Jurkat, Clone E6-1 (cell line): ENCODE measurements at regions not wholly inside any gene's neighbourhood (a gene's known extent, or its start where the extent isn't known, plus 50 kb on each side); places are given as distances from the start of the nearest gene placed in this dataset.

Source experiments
- DNase-seq: peaks from one replicate; pipeline ENCODE4 v3.0.0-alpha.2; 2011; ENCODE audit warnings: low read depth, low spot score
- H3K4me3 ChIP-seq: 2 replicates; pipeline ENCODE4 v1.5.1; 2011; ENCODE audit warnings: mild to moderate bottlenecking, low read length, control low read depth, moderate library complexity

- no peak overlapping the region for H3K4me3 ChIP-seq
- DNase-seq = no peak
Measured at GRCh38 chr14:22159099-22159498, 429.9 kb downstream of the DAD1 start.

GRCh38 chr14:22158560-22158959 lies 430.5 kb downstream of the DAD1 start:
- no peak for DNase-seq

GRCh38 chr14:22155571-22155970 lies 433.5 kb downstream of the DAD1 start:
- H3K4me3 ChIP-seq = no peak overlapping the region
- no peak for DNase-seq

More at GRCh38 chr14:22158560-22158959, 430.5 kb downstream of the DAD1 start:
- no peak overlapping the region for H3K4me3 ChIP-seq

- H3K4me3 ChIP-seq = no peak overlapping the region
- no peak for DNase-seq
Measured at GRCh38 chr14:22152903-22153302, 436.1 kb downstream of the DAD1 start.

- DNase-seq = no peak
- no peak overlapping the region for H3K4me3 ChIP-seq
Measured at GRCh38 chr14:22152161-22152870, 436.7 kb downstream of the DAD1 start.

GRCh38 chr14:22151121-22151520 lies 437.9 kb downstream of the DAD1 start:
- DNase-seq = no peak
- no peak overlapping the region for H3K4me3 ChIP-seq

DNA sequence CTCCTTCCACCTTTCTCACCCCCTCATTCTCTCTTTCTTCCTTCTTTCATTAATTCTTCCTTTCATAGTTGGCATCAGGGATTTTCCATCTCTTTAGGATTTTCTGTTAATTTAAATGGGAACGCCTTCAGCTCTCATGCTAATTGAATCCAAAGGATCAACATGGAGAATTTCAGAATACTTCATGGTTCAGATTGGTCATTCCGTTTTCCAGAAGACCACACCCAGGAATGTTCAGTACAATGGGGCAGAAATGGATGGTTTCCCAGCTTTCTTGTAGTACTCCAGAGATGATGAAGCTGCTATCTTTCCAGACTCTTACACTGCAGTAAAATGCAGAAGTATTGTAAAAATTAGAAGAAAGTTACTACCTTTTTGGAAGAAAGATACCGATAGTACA lies 440.0 kb downstream of the DAD1 start:
- no peak overlapping the region for H3K4me3 ChIP-seq
- DNase-seq = no peak

DNA sequence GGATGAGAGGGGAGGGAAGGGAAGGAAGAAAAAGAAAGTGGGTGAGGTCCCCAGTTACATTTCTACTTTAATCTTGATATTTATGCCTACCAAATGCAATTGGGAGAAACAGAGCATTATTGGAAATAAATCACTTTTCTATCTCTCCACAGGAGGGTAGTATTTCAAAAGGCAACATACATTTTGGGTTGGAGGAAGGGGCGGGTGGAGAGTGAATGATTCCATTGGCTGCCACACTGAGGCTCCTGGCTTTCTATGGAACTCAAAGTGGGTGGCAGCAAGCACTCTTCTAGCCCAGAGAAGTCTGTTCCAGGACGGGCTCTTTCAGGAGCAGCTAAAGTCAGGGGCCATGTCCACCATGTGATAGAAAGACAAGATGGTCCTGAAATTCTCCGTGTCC lies 441.3 kb downstream of the DAD1 start:
- no peak for DNase-seq
- H3K4me3 ChIP-seq = no peak overlapping the region

DNA sequence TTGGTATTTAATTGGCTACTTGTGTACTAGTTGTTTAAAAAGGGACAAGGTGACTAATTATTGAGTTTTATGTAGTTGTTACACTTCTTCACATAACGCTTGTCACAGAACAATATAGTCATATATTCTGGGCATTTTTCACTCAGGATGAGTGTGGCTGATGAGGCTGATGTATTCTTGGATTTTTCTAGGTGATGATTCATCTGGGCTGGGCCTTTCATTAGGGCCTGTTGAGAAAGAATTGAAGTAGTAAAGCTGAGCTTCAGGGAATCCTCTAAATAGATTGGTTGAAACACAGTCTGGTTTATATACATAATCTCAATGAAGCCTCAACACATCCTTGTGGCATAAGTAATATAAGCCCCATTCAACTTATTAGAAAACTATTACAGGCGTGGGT lies 445.7 kb downstream of the DAD1 start:
- no peak overlapping the region for H3K4me3 ChIP-seq
- DNase-seq = no peak

GRCh38 chr14:22140633-22141032 lies 448.4 kb downstream of the DAD1 start:
- no peak for DNase-seq
- no peak overlapping the region for H3K4me3 ChIP-seq

GRCh38 chr14:22131749-22132476 lies 457.1 kb downstream of the DAD1 start:
- no peak for DNase-seq
- no peak overlapping the region for H3K4me3 ChIP-seq

DNA sequence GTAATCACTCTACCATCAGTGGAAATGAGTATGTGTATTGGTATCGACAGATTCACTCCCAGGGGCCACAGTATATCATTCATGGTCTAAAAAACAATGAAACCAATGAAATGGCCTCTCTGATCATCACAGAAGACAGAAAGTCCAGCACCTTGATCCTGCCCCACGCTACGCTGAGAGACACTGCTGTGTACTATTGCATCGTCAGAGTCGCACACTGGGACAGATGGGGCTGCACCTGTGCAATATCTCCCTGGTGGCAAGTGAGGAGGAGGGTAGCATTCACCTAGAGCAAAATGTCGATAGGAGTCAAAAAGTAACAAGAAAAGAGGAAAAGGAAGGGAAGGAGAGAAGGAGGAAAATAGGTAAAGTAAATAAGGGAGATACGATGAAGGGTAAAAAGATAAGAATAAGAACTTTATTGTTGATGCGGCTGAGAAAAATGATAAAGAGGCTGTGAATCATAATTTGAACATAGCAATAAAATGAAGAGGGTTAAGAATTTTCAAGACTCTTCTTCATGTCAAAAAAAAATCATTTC lies 450.5 kb upstream of the OR4E1 start:
- H3K4me3 ChIP-seq = no peak overlapping the region
- DNase-seq = no peak

DNA sequence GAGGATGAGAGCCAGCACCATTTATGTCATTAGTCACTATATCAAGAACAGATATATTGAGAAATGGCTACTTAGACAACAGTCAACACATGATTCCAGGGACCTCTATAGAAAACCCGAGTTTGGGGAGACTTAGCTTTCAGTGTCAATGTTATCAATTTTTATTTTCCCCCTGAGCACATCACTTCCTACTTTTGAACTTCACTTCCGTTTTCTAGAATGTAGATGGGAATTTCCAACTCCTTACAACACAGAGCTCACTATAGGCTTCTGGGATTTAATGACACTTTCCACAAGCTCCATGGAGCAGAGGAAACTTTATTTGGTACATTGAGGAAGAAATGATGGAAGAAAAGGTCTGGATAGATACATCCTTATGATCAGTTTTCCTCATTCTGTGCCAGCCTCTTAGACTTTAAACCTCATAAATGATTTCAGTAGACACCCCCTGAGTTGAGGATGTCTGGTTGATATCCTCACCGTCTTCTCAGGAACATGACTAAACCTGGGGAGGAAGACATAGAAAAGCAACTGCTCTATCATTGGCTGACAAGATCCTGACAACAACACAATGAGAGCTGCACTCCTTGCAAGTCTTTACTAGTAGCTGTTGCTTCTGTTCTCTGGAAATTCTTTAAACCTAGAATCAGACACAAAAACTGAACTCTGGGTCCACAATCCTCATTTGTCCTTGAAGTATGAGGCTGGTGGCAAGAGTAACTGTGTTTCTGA lies 449.4 kb upstream of the OR4E1 start:
- no peak for DNase-seq
- H3K4me3 ChIP-seq = no peak overlapping the region

- DNase-seq = no peak
- no peak overlapping the region for H3K4me3 ChIP-seq
Measured at GRCh38 chr14:22122227-22122818, 448.7 kb upstream of the OR4E1 start.

GRCh38 chr14:22118899-22119477 lies 445.4 kb upstream of the OR4E1 start:
- DNase-seq = no peak
- no peak overlapping the region for H3K4me3 ChIP-seq

GRCh38 chr14:22113401-22113800 lies 439.8 kb upstream of the OR4E1 start:
- no peak for DNase-seq
- H3K4me3 ChIP-seq = no peak overlapping the region

DNA sequence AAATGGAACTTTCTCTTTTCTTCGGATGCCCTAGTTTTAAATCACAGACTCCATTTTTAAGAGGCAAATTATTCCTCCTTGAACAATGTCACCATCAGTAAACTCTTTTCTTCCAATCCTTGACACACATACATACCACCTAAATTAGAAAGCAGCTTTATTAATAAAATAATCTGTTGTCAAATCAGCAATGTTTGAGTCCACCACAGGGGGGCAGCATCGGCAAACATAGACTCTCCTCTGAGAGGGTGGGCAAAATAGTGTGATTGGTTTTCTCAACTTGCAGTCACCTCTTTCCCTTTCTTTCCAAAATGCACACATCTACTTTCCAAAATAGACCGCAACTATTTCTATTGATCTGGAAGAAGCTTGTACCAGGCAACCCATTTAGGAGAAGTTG lies 438.4 kb upstream of the OR4E1 start:
- DNase-seq = no peak
- no peak overlapping the region for H3K4me3 ChIP-seq

DNA sequence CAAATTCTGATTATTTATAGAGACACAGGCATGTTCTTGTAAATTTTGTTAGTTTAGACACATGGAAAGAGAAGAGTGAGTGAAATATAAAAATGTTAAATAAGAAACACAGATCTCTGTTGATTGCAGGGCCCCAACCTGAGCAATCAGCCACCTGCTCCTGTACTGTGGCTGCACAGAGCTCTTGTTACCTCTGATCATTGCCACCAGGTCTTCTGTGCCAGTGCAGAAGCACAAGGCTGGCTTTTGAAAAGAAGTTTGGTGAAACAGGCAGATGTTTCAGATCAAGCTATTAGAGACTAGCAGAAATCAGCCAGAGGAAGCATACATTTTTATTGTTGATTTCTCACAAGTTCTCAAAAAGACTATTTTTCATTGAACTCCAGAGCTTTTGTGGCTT lies 434.1 kb upstream of the OR4E1 start:
- DNase-seq = no peak
- no peak overlapping the region for H3K4me3 ChIP-seq
